ENCODE measurements at regions not wholly inside any gene's neighbourhood (a gene's known extent, or its start where the extent isn't known, plus 50 kb on each side); places are given as distances from the start of the nearest gene placed in this dataset.

DNA sequence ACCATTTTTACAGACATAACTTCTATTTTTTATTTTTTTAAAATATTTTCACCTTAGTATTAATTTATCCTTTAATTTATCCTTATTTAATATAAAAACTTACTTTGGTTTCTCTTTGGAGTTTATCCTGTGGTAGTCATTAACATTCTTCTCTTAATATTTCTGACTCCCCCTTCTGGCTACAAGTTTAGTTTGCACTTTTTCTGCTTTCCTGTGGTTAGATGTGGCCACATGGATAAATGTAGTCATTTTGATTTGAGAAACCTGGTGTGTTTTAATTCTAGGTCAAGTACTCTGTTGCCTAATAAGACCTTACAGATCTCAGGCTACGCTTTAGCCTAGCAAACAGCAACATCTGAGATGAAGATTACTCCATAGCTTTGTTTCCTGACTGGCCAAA is 1187.5 kb downstream of the HACE1 start:
- no peaks in the 10 kb centered on the region for H3K27me3 ChIP-seq (replicated peaks in 1 of 2; ENCODE audit: control insufficient read depth in 2 of 2, insufficient read depth in 2 of 2, low read length in 1 of 2)
- no peak overlapping the region for H3K9ac ChIP-seq (ENCODE audit: control insufficient read depth, insufficient read depth, low read length)
- TF ChIP-seq FOXK2 (IDR thresholded peaks at IDR 0.05) (no peak), TCF7 (IDR thresholded peaks at IDR 0.05; ENCODE audit: borderline replicate concordance) (no peak), POLR2AphosphoS2 (IDR thresholded peaks at IDR 0.05; ENCODE audit: low read depth, low read length) (no peak)
- ChIA-PET RAD21 (ENCODE audit: unreplicated experiment) (no interaction called here), SMC1A (ENCODE audit: uncharacterized antibody, unreplicated experiment) (no interaction called here), CTCF (no interaction called here), POLR2A (no interaction called here)
- no peaks in the 10 kb centered on the region for H3K36me3 ChIP-seq (ENCODE audit: control insufficient read depth in 2 of 2, insufficient read depth in 2 of 2, low read length in 1 of 2)
- no peaks in the 10 kb centered on the region; the same call in 2 of the 3 replicates for H3K9me3 ChIP-seq (replicated peaks; ENCODE audit: control insufficient read depth, insufficient read depth, low read length)
- BruUV-seq (replicated peaks): no TSS peak
- no peaks in the 10 kb centered on the region for H3K79me2 ChIP-seq (ENCODE audit: control insufficient read depth, insufficient read depth, low read length)
- ATAC-seq (no peak), FAIRE-seq (no peak), DNase-seq (ENCODE audit: low read depth, low spot score) (no peak)
- intact Hi-C loops (cut with micrococcal nuclease; ENCODE audit: unreplicated experiment): no loop called here
- no peak overlapping the region for H3K4me3 ChIP-seq
- no peak overlapping the region for H3K27ac ChIP-seq (ENCODE audit: control insufficient read depth, insufficient read depth)
- no peaks in the 10 kb centered on the region for H4K20me1 ChIP-seq (ENCODE audit: control insufficient read depth, insufficient read depth)
- no peaks in the 10 kb centered on the region for H3K4me1 ChIP-seq (ENCODE audit: control insufficient read depth, insufficient read depth, low read length)
- H3K4me2 ChIP-seq (ENCODE audit: control insufficient read depth, insufficient read depth): no peak overlapping the region
- in situ Hi-C loops (cut with MboI): no loop called here
- 0% methylated on average over 1 of the region's 1 CpG for WGBS (ENCODE audit: insufficient coverage, insufficient replicate concordance, low lambda C conversion rate, missing lambda C conversion rate)
- no peak overlapping the region for H2AFZ ChIP-seq (ENCODE audit: control insufficient read depth, low read depth, low read length)

GRCh38 chr6:103629613-103630012 is 1230.1 kb downstream of the HACE1 start:
- Histone ChIP-seq H3K27ac (ENCODE audit: control insufficient read depth, insufficient read depth) (no peak overlapping the region), H3K4me2 (ENCODE audit: control insufficient read depth, insufficient read depth) (no peak overlapping the region), H3K4me1 (ENCODE audit: control insufficient read depth, insufficient read depth, low read length) (no peaks in the 10 kb centered on the region), H3K36me3 (ENCODE audit: control insufficient read depth in 2 of 2, insufficient read depth in 2 of 2, low read length in 1 of 2) (no peaks in the 10 kb centered on the region), H3K27me3 (replicated peaks in 1 of 2; ENCODE audit: control insufficient read depth in 2 of 2, insufficient read depth in 2 of 2, low read length in 1 of 2) (no peaks in the 10 kb centered on the region), H3K9ac (ENCODE audit: control insufficient read depth, insufficient read depth, low read length) (no peak overlapping the region), H3K4me3 (no peak overlapping the region), H2AFZ (ENCODE audit: control insufficient read depth, low read depth, low read length) (no peak overlapping the region), H3K9me3 (replicated peaks; ENCODE audit: control insufficient read depth, insufficient read depth, low read length) (no peaks in the 10 kb centered on the region), H3K79me2 (ENCODE audit: control insufficient read depth, insufficient read depth, low read length) (no peaks in the 10 kb centered on the region), H4K20me1 (ENCODE audit: control insufficient read depth, insufficient read depth) (no peaks in the 10 kb centered on the region)
- SMC1A ChIA-PET (ENCODE audit: uncharacterized antibody, unreplicated experiment): no interaction called here
- intact Hi-C loops (cut with micrococcal nuclease; ENCODE audit: unreplicated experiment): no loop called here
- WGBS (ENCODE audit: insufficient coverage, insufficient replicate concordance, low lambda C conversion rate, missing lambda C conversion rate): 55% methylated on average over 1 of the region's 1 CpG
- RAD21 ChIA-PET (ENCODE audit: unreplicated experiment): no interaction called here
- FAIRE-seq (no peak), DNase-seq (ENCODE audit: low read depth, low spot score) (no peak), ATAC-seq (no peak)
- BruUV-seq (replicated peaks): no TSS peak
- in situ Hi-C loops (cut with MboI): no loop called here
- CTCF ChIA-PET: no interaction called here
- POLR2A ChIA-PET: no interaction called here
- TF ChIP-seq RFX5 (IDR thresholded peaks at IDR 0.05; ENCODE audit: low read depth, low read length): no peak
- TF ChIP-seq SRF (IDR thresholded peaks at IDR 0.05; ENCODE audit: low read depth in 2 of 2, low read length in 2 of 2): no peak
- no peak for TF ChIP-seq ETV6 (conservative IDR thresholded peaks at IDR 0.05 in 1 of 2, IDR thresholded peaks at IDR 0.05 in 1 of 2; ENCODE audit: borderline replicate concordance in 1 of 2, low read depth in 1 of 2)
- TF ChIP-seq RELA (IDR thresholded peaks at IDR 0.05; ENCODE audit: borderline replicate concordance, partially characterized antibody): no peak
- no peak for TF ChIP-seq LARP7 (IDR thresholded peaks at IDR 0.05)
- TF ChIP-seq JUNB (IDR thresholded peaks at IDR 0.05): no peak
- TF ChIP-seq NFXL1 (IDR thresholded peaks at IDR 0.05; ENCODE audit: borderline replicate concordance): no peak
- no peak for TF ChIP-seq JUND (IDR thresholded peaks at IDR 0.05; ENCODE audit: low read depth, low read length)
- TF ChIP-seq CREM (IDR thresholded peaks at IDR 0.05; ENCODE audit: low read depth): no peak
- no peak for TF ChIP-seq E2F8 (IDR thresholded peaks at IDR 0.05; ENCODE audit: low read depth, partially characterized antibody)
- TF ChIP-seq, protein P1, sequence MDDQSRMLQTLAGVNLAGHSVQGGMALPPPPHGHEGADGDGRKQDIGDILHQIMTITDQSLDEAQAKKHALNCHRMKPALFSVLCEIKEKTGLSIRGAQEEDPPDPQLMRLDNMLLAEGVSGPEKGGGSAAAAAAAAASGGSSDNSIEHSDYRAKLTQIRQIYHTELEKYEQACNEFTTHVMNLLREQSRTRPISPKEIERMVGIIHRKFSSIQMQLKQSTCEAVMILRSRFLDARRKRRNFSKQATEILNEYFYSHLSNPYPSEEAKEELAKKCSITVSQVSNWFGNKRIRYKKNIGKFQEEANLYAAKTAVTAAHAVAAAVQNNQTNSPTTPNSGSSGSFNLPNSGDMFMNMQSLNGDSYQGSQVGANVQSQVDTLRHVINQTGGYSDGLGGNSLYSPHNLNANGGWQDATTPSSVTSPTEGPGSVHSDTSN (IDR thresholded peaks at IDR 0.05; ENCODE audit: insufficient replicate concordance, low read depth, low read length): no peak
- no peak for TF ChIP-seq ATF7 (IDR thresholded peaks at IDR 0.05; ENCODE audit: low read depth)
- no peak for TF ChIP-seq CREB1 (IDR thresholded peaks at IDR 0.05; ENCODE audit: low read depth)
- TF ChIP-seq GATAD2B (conservative IDR thresholded peaks at IDR 0.05; ENCODE audit: low read depth): no peak
